ENCODE measurements at regions not wholly inside any gene's neighbourhood (a gene's known extent, or its start where the extent isn't known, plus 50 kb on each side); places are given as distances from the start of the nearest gene placed in this dataset.

DNA sequence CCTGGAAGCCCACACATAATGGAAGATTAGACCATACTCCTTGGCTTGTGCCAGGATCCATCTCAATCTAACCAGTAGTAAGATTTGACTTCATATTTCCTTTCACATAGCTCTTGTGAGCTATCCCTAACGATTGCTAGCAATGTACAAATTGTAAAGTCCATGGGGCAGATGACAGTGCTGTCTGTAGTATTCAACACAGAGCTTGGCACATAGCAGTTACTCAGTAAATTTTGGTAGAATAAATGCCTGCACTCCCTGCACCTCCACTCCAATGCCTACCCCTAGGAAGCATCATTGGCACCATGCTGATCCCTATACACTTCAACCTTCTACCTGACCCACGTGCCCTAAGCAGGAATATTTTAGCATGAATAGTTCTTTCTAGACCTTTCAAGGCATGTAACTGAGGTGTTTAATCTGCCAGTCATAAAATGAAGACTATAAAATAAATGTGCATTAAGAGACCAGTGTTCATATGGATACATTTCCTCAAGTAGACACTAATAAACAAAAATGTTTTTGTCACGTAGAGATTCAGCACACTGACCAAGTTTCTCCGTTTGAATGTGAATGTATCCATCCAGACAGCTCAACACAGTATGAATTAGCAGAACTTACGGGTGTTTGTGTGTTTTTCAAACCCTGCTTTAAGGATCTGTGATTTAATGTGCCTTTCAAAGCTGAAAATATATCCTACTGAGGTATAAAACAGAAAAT lies 98.8 kb downstream of the BMP4 start:
- TF ChIP-seq, protein P1, sequence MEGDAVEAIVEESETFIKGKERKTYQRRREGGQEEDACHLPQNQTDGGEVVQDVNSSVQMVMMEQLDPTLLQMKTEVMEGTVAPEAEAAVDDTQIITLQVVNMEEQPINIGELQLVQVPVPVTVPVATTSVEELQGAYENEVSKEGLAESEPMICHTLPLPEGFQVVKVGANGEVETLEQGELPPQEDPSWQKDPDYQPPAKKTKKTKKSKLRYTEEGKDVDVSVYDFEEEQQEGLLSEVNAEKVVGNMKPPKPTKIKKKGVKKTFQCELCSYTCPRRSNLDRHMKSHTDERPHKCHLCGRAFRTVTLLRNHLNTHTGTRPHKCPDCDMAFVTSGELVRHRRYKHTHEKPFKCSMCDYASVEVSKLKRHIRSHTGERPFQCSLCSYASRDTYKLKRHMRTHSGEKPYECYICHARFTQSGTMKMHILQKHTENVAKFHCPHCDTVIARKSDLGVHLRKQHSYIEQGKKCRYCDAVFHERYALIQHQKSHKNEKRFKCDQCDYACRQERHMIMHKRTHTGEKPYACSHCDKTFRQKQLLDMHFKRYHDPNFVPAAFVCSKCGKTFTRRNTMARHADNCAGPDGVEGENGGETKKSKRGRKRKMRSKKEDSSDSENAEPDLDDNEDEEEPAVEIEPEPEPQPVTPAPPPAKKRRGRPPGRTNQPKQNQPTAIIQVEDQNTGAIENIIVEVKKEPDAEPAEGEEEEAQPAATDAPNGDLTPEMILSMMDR (optimal IDR thresholded peaks at IDR 0.05 in 1 of 3, IDR thresholded peaks at IDR 0.05 in 1 of 3, conservative IDR thresholded peaks at IDR 0.05 in 1 of 3; ENCODE audit: extremely low read depth in 1 of 3, insufficient read depth in 2 of 3, low read length in 3 of 3), result no peak
- no peak for TF ChIP-seq EZH2 (IDR thresholded peaks at IDR 0.05; ENCODE audit: low read length)

All from keratinocyte (primary cell).